ENCODE measurements at regions not wholly inside any gene's neighbourhood (a gene's known extent, or its start where the extent isn't known, plus 50 kb on each side); places are given as distances from the start of the nearest gene placed in this dataset.

GRCh38 chr2:33933203-33933602 lies 334.1 kb upstream of the FAM98A start:
- TF ChIP-seq POLR2A (IDR thresholded peaks at IDR 0.05; ENCODE audit: low read depth, low read length) (no peak), POLR2AphosphoS5 (IDR thresholded peaks at IDR 0.05; ENCODE audit: low read depth, low read length) (no peak)
